ENCODE measurements at regions not wholly inside any gene's neighbourhood (a gene's known extent, or its start where the extent isn't known, plus 50 kb on each side); places are given as distances from the start of the nearest gene placed in this dataset.
"Not testable (repeated sequence)": the region's sequence is repeated elsewhere in the genome, so short reads cannot be mapped to it uniquely, and the experiment has no call there.

DNA sequence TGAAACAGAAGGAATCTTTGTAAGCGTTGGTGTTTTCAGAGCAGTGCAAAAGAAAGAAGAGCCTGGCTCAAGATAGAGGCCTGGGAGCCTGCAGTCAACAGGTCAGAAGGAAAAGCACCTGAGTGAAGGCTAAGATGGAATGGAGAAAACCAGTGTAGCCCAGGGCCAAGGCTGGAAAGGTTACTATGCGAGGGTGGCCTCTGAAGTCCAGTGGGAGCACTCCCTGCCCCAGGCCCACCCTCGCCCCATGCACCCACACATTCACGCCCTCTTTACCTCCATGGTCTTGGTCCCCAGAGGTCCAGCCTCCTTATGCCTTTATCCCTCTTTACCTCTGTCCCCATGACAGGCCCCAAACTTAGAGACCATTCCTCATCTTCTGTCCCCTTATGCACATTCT, 169.2 kb upstream of the ZNF644 start:
- intact Hi-C loops (cut with DNase I): no loop called here
- 90 to 95% methylated on average over 4 of the region's 4 CpGs for WGBS, 2 donors
- TF ChIP-seq POLR2AphosphoS5 (IDR thresholded peaks at IDR 0.05): no peak
- TF ChIP-seq, protein P1, sequence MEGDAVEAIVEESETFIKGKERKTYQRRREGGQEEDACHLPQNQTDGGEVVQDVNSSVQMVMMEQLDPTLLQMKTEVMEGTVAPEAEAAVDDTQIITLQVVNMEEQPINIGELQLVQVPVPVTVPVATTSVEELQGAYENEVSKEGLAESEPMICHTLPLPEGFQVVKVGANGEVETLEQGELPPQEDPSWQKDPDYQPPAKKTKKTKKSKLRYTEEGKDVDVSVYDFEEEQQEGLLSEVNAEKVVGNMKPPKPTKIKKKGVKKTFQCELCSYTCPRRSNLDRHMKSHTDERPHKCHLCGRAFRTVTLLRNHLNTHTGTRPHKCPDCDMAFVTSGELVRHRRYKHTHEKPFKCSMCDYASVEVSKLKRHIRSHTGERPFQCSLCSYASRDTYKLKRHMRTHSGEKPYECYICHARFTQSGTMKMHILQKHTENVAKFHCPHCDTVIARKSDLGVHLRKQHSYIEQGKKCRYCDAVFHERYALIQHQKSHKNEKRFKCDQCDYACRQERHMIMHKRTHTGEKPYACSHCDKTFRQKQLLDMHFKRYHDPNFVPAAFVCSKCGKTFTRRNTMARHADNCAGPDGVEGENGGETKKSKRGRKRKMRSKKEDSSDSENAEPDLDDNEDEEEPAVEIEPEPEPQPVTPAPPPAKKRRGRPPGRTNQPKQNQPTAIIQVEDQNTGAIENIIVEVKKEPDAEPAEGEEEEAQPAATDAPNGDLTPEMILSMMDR (IDR thresholded peaks at IDR 0.05): no peak
- Histone ChIP-seq H3K4me1 (no peaks in the 10 kb centered on the region), H3K4me3 (no peak overlapping the region), H3K9me3 (no peaks in the 10 kb centered on the region), H3K27me3 (peaks cover 0 to 3% (median 0%) of the 10 kb centered on the region in 3 donors), H3K36me3 (no peaks in the 10 kb centered on the region), H3K27ac (no peak overlapping the region)
- no peak for DNase-seq

DNA sequence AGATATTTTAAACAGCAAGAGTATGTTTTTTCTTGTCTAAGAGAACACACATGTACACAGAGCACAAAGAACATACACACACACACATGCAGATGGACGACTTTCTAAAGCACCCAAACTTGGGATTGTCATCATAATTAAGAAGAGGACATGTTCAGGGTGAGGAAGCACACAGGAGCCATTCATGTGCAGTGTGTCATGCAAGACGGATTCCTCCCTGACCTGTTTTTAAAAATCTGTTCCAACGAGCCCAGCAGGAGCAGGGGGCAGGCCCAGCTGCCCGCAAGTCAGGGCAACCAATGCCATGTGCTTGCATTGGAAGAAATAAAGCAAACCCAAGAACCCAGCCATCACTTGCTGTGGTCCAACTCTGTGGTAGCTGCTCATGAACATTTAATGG, 167.3 kb upstream of the ZNF644 start:
- peaks cover 0 to 3% (median 0%) of the 10 kb centered on the region in 3 donors for H3K27me3 ChIP-seq
- H3K27ac ChIP-seq: no peak overlapping the region
- H3K36me3 ChIP-seq: no peaks in the 10 kb centered on the region
- H3K4me1 ChIP-seq: no peaks in the 10 kb centered on the region
- DNase-seq: no peak
- intact Hi-C loops (cut with DNase I): no loop called here
- H3K9me3 ChIP-seq: no peaks in the 10 kb centered on the region
- WGBS, 2 donors: 62 to 73% methylated on average over 4 of the region's 4 CpGs
- TF ChIP-seq EP300 (IDR thresholded peaks at IDR 0.05) (no peak), POLR2A (IDR thresholded peaks at IDR 0.05) (no peak), POLR2AphosphoS5 (IDR thresholded peaks at IDR 0.05) (no peak)
- TF ChIP-seq, protein P1 (IDR thresholded peaks at IDR 0.05): no peak
- no peak overlapping the region for H3K4me3 ChIP-seq

DNA sequence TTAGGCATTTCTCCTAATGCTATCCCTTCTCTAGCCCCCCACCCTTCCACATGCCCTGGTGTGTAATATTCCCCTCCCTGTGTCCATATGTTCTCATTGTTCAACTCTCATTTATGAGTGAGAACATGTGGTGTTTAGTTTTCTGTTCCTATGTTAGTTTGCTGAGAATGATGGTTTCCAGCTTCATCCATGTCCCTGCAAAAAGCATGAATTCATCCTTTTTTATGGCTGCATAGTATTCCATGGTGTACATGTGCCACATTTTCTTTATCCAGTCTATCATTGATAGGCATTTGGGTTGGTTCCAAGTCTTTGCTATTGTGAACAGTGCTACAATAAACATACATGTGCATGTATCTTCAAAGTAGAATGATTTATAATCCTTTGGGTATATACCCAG, 161.0 kb upstream of the ZNF644 start:
- H3K4me1 ChIP-seq; H3K9me3 ChIP-seq; intact Hi-C loops (cut with DNase I); H3K36me3 ChIP-seq; DNase-seq; H3K27me3 ChIP-seq; H3K27ac ChIP-seq; H3K4me3 ChIP-seq: not testable (repeated sequence)

DNA sequence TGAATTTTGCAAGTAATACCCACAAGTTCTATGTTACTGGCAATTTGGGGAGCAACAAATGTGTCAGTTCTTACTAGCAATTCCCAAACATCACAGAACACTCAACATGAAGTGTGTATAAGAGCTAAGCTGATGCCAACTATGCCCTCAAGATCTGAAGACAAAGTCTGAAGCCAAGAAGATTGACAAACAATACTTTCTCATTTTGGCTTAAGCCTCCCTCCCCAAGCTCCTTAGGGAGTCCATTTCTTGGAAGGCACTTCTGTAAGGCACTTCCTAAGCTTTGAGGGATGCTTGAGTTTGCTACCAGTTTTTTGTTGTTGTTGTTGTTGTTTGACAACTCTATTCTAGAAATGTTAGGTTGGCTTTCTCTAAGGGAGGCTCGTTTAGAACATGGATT, 154.4 kb upstream of the ZNF644 start:
- no peak overlapping the region for H3K4me3 ChIP-seq
- TF ChIP-seq POLR2AphosphoS5 (IDR thresholded peaks at IDR 0.05) (no peak), POLR2A (IDR thresholded peaks at IDR 0.05) (no peak), EP300 (IDR thresholded peaks at IDR 0.05) (no peak)
- TF ChIP-seq, protein P1 (IDR thresholded peaks at IDR 0.05): no peak
- no peaks in the 10 kb centered on the region for H3K9me3 ChIP-seq
- 63 to 68% methylated on average over 1 of the region's 1 CpG for whole genome bisulfite sequencing, 2 donors
- intact Hi-C loops (cut with DNase I): no loop called here
- H3K27me3 ChIP-seq: peaks cover 0 to 14% (median 4%) of the 10 kb centered on the region in 3 donors
- DNase-seq: no peak
- H3K4me1 ChIP-seq: peaks cover 0 to 3% (median 0%) of the 10 kb centered on the region in 4 donors
- H3K36me3 ChIP-seq: no peaks in the 10 kb centered on the region
- no peak overlapping the region for H3K27ac ChIP-seq

DNA sequence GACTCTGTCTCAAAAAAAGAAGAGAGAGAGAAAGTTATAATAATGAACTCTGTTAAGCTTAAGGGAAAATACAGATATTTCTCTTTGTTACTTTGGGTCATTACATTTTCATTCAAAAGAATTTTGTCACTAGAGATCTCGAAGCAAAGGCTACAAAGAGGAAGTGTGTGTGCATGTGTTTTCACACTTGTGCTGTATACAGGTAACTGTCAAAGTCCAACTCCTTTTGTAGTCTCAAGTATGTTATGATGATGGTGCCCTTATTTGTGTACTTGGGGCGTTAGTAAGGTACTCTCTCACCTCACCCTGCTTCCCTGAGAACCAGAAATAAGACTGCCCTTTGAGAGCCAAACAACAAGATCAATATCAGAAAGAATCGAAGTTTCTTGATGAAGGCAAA, 152.9 kb upstream of the ZNF644 start:
- H3K27ac ChIP-seq: no peak overlapping the region
- H3K9me3 ChIP-seq: no peaks in the 10 kb centered on the region
- peaks cover 0 to 3% (median 0%) of the 10 kb centered on the region in 4 donors for H3K4me1 ChIP-seq
- 41 to 66% methylated on average over 3 of the region's 3 CpGs for WGBS, 2 donors
- no peak for DNase-seq
- H3K27me3 ChIP-seq: peaks cover 0 to 14% (median 4%) of the 10 kb centered on the region in 3 donors
- no peaks in the 10 kb centered on the region for H3K36me3 ChIP-seq
- intact Hi-C loops (cut with DNase I): no loop called here
- TF ChIP-seq, protein P1 (IDR thresholded peaks at IDR 0.05): no peak
- TF ChIP-seq POLR2A (IDR thresholded peaks at IDR 0.05) (no peak), EP300 (IDR thresholded peaks at IDR 0.05) (no peak), POLR2AphosphoS5 (IDR thresholded peaks at IDR 0.05) (no peak)
- H3K4me3 ChIP-seq: no peak overlapping the region
